Panc1 (cell line): ENCODE measurements at regions not wholly inside any gene's neighbourhood (a gene's known extent, or its start where the extent isn't known, plus 50 kb on each side); places are given as distances from the start of the nearest gene placed in this dataset.

Experiments
- ATAC-seq: fragments of 200-7000 bp; cut with Tn5 transposase; 2 replicates; pipeline ENCODE4 v1.9.1; 2020; ENCODE audit warnings: mild to moderate bottlenecking, moderate library complexity
- BruUV-seq: library from RNA; stranded (reverse); fragments of 400-500 nt; replicated peaks from 2 replicates; lab custom pipeline; 2021; lab: Mats Ljungman, UMichigan
- CTCF ChIA-PET: fragments of 300-600 bp; sonication (Branson Sonifier 250); formaldehyde crosslinking; loops from one replicate; lab custom pipeline; 2022; ENCODE audit warnings: antibody characterized with exemption; lab: Charles Lee
- POLR2A ChIA-PET: fragments of 300-600 bp; sonication (Branson Sonifier 250); formaldehyde crosslinking; loops from one replicate; lab custom pipeline; 2022; ENCODE audit warnings: antibody characterized with exemption; lab: Charles Lee
- DNase-seq: peaks from one replicate; pipeline ENCODE4 v3.0.0-alpha.2; 2010; ENCODE audit warnings: low read depth, low spot score
- H3K27ac ChIP-seq: 2 replicates; pipeline ENCODE4 v1.5.1; 2011; ENCODE audit warnings: mild to moderate bottlenecking, low read length, inconsistent platforms
- H3K27me3 ChIP-seq: fragments of 200-500 bp; sonication (Bioruptor generic); 2 replicates; pipeline ENCODE4 v1.6.0; 2014; ENCODE audit warnings: low read length, inconsistent platforms; ENCODE audit not compliant: control insufficient read depth, insufficient read depth
- H3K36me3 ChIP-seq: fragments of 200-500 bp; sonication (Bioruptor generic); 2 replicates; pipeline ENCODE4 v1.5.1; 2014; ENCODE audit warnings: inconsistent platforms, mild to moderate bottlenecking, low read length, moderate library complexity; ENCODE audit not compliant: control insufficient read depth, insufficient read depth
- H3K4me1 ChIP-seq: 2 replicates; pipeline ENCODE4 v1.5.1; 2011; ENCODE audit warnings: inconsistent platforms, mild to moderate bottlenecking, low read length, moderate library complexity; ENCODE audit not compliant: control insufficient read depth, insufficient read depth
- H3K4me3 ChIP-seq, 2 experiments: 2 replicates each; pipeline ENCODE4 v1.5.1; 2011 to 2012; ENCODE audit warnings: low read depth in 2 of 2, low read length in 2 of 2, mild to moderate bottlenecking in 2 of 2, inconsistent platforms in 1 of 2, moderate library complexity in 1 of 2
- H3K9me3 ChIP-seq: fragments of 200-500 bp; sonication (Bioruptor generic); 2 replicates; pipeline ENCODE4 v1.5.1; 2014; ENCODE audit warnings: low read depth, mild to moderate bottlenecking, inconsistent platforms, low read length, moderate library complexity; ENCODE audit not compliant: control insufficient read depth, insufficient read depth
- CTCF ChIP-seq: fragments of 450-650 bp; IDR thresholded peaks from 2 replicates; pipeline ENCODE4 v1.5.1; 2017; ENCODE audit warnings: mild to moderate bottlenecking
- POLR2AphosphoS5 ChIP-seq: IDR thresholded peaks from 2 replicates; pipeline ENCODE4 v1.6.1; 2012; ENCODE audit warnings: mild to moderate bottlenecking, low read depth, low read length, moderate library complexity
- REST ChIP-seq, 2 experiments: IDR thresholded peaks; 2 replicates each; pipeline ENCODE4 v1.6.1; 2011 to 2012; ENCODE audit warnings: low read depth in 2 of 2, control low read depth in 1 of 2, low read length in 1 of 2, mild to moderate bottlenecking in 1 of 2, moderate library complexity in 1 of 2; ENCODE audit not compliant: insufficient read depth in 1 of 2
- SIN3A ChIP-seq: IDR thresholded peaks from 2 replicates; pipeline ENCODE4 v1.6.1; 2012; ENCODE audit warnings: low read depth, mild to moderate bottlenecking, low read length, moderate library complexity, borderline replicate concordance; ENCODE audit not compliant: insufficient read depth
- TCF7L2 ChIP-seq: IDR thresholded peaks from 2 replicates; pipeline ENCODE4 v1.6.1; 2011; ENCODE audit warnings: mild to moderate bottlenecking, low read depth, low read length, inconsistent platforms
- in situ Hi-C: cut with HindIII; loops from 2 replicates; pipeline ENCODE4 v1.10.0; 2016; ENCODE audit warnings: low sequenced_read_pairs, low pct_unique_long_range_greater_than_20kb
- intact Hi-C: fragments of 100-400 bp; cut with micrococcal nuclease; formaldehyde crosslinking; loops from one replicate; pipeline ENCODE4 v1.10.0; 2022; ENCODE audit not compliant: unreplicated experiment

GRCh38 chr12:105946493-105946901, 192.3 kb downstream of the NUAK1 start:
- Histone ChIP-seq H3K36me3 (no peaks in the 10 kb centered on the region), H3K9me3 (no peaks in the 10 kb centered on the region), H3K27ac (no peak overlapping the region), H3K4me1 (no peaks in the 10 kb centered on the region), H3K27me3 (no peaks in the 10 kb centered on the region), H3K4me3 (no peak overlapping the region)
- intact Hi-C loops (no loop called here), in situ Hi-C loops (no loop called here)
- ATAC-seq (no peak), DNase-seq (no peak)
- BruUV-seq = no TSS peak
- no peak for TF ChIP-seq SIN3A
- TF ChIP-seq REST (IDR thresholded peaks at IDR 0.05; ENCODE audit: insufficient read depth in 1 of 2, low read depth in 2 of 2, low read length in 1 of 2) = no peak
- TF ChIP-seq POLR2AphosphoS5 = no peak
- TF ChIP-seq CTCF = no peak
- TF ChIP-seq TCF7L2 = no peak
- ChIA-PET CTCF (no interaction called here), POLR2A (no interaction called here)

- ChIA-PET POLR2A (no interaction called here), CTCF (no interaction called here)
- Histone ChIP-seq H3K27ac (no peak overlapping the region), H3K36me3 (no peaks in the 10 kb centered on the region), H3K4me3 (no peak overlapping the region), H3K9me3 (no peaks in the 10 kb centered on the region), H3K27me3 (no peaks in the 10 kb centered on the region), H3K4me1 (no peaks in the 10 kb centered on the region)
- intact Hi-C loops = no loop called here
- DNase-seq (no peak), ATAC-seq (no peak)
- TF ChIP-seq CTCF = no peak
- no peak for TF ChIP-seq POLR2AphosphoS5
- TF ChIP-seq REST (IDR thresholded peaks at IDR 0.05; ENCODE audit: insufficient read depth in 1 of 2, low read depth in 2 of 2, low read length in 1 of 2) = no peak
- TF ChIP-seq SIN3A = no peak
- TF ChIP-seq TCF7L2 = no peak
- no TSS peak for BruUV-seq
- in situ Hi-C loops = no loop called here
These were observed 190.8 kb downstream of the NUAK1 start for GRCh38 chr12:105947906-105948305.
